H1 (cell line): ENCODE measurements at regions not wholly inside any gene's neighbourhood (a gene's known extent, or its start where the extent isn't known, plus 50 kb on each side); places are given as distances from the start of the nearest gene placed in this dataset.

ENCODE experiments used
- EP300 ChIP-seq, 2 experiments: IDR thresholded peaks; 1 replicate in 1 of 2; 2 replicates in 1 of 2; pipeline ENCODE4 v1.6.1; 2011 to 2012; ENCODE audit warnings: low read depth in 2 of 2, low read length in 2 of 2, mild to moderate bottlenecking in 2 of 2, borderline replicate concordance in 1 of 2, inconsistent platforms in 1 of 2, moderate library complexity in 1 of 2
- TF ChIP-seq, protein P1 (sequence below): fragments of 300-600 bp; sonication (generic); IDR thresholded peaks from 2 replicates; pipeline ENCODE4 v1.7.1; 2012; ENCODE audit warnings: low read length, moderate library complexity, mild to moderate bottlenecking, inconsistent platforms; ENCODE audit not compliant: insufficient replicate concordance

DNA sequence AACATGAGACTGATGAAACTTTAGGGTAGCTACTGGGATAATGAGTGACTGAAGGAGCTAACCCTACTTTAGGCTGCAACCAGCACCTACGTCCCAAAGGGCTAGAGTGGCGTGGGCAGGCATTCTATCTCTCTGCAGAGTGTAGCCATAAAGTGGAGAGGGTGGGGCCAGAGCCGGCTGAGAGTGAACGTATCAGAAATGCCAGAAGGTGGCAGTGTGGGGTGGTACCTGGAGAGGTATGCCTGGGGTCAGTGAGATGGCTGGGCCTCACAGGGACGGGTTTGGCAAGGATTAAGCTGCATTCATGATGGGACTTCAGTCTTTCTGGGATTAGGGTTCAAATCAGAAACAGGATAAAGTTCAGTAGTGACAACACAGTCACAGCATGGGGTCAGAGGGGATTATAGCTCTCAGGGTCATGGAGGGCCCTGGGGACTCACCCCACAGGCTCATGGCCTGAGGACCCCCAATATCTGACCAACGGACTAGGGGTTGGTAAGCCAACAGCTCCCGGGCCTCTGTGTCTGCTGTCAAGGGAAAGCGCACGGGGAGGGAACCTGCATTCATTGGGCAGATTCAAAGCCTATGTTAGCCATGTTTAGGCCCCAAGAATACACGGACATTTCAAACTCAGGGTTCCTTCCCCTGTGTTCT lies 86.5 kb upstream of the FOXB1 start (continued):
- TF ChIP-seq, protein P1, sequence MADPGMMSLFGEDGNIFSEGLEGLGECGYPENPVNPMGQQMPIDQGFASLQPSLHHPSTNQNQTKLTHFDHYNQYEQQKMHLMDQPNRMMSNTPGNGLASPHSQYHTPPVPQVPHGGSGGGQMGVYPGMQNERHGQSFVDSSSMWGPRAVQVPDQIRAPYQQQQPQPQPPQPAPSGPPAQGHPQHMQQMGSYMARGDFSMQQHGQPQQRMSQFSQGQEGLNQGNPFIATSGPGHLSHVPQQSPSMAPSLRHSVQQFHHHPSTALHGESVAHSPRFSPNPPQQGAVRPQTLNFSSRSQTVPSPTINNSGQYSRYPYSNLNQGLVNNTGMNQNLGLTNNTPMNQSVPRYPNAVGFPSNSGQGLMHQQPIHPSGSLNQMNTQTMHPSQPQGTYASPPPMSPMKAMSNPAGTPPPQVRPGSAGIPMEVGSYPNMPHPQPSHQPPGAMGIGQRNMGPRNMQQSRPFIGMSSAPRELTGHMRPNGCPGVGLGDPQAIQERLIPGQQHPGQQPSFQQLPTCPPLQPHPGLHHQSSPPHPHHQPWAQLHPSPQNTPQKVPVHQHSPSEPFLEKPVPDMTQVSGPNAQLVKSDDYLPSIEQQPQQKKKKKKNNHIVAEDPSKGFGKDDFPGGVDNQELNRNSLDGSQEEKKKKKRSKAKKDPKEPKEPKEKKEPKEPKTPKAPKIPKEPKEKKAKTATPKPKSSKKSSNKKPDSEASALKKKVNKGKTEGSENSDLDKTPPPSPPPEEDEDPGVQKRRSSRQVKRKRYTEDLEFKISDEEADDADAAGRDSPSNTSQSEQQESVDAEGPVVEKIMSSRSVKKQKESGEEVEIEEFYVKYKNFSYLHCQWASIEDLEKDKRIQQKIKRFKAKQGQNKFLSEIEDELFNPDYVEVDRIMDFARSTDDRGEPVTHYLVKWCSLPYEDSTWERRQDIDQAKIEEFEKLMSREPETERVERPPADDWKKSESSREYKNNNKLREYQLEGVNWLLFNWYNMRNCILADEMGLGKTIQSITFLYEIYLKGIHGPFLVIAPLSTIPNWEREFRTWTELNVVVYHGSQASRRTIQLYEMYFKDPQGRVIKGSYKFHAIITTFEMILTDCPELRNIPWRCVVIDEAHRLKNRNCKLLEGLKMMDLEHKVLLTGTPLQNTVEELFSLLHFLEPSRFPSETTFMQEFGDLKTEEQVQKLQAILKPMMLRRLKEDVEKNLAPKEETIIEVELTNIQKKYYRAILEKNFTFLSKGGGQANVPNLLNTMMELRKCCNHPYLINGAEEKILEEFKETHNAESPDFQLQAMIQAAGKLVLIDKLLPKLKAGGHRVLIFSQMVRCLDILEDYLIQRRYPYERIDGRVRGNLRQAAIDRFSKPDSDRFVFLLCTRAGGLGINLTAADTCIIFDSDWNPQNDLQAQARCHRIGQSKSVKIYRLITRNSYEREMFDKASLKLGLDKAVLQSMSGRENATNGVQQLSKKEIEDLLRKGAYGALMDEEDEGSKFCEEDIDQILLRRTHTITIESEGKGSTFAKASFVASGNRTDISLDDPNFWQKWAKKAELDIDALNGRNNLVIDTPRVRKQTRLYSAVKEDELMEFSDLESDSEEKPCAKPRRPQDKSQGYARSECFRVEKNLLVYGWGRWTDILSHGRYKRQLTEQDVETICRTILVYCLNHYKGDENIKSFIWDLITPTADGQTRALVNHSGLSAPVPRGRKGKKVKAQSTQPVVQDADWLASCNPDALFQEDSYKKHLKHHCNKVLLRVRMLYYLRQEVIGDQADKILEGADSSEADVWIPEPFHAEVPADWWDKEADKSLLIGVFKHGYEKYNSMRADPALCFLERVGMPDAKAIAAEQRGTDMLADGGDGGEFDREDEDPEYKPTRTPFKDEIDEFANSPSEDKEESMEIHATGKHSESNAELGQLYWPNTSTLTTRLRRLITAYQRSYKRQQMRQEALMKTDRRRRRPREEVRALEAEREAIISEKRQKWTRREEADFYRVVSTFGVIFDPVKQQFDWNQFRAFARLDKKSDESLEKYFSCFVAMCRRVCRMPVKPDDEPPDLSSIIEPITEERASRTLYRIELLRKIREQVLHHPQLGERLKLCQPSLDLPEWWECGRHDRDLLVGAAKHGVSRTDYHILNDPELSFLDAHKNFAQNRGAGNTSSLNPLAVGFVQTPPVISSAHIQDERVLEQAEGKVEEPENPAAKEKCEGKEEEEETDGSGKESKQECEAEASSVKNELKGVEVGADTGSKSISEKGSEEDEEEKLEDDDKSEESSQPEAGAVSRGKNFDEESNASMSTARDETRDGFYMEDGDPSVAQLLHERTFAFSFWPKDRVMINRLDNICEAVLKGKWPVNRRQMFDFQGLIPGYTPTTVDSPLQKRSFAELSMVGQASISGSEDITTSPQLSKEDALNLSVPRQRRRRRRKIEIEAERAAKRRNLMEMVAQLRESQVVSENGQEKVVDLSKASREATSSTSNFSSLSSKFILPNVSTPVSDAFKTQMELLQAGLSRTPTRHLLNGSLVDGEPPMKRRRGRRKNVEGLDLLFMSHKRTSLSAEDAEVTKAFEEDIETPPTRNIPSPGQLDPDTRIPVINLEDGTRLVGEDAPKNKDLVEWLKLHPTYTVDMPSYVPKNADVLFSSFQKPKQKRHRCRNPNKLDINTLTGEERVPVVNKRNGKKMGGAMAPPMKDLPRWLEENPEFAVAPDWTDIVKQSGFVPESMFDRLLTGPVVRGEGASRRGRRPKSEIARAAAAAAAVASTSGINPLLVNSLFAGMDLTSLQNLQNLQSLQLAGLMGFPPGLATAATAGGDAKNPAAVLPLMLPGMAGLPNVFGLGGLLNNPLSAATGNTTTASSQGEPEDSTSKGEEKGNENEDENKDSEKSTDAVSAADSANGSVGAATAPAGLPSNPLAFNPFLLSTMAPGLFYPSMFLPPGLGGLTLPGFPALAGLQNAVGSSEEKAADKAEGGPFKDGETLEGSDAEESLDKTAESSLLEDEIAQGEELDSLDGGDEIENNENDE: no peak
- no peak for TF ChIP-seq EP300 (IDR thresholded peaks at IDR 0.05; ENCODE audit: borderline replicate concordance in 1 of 2, low read depth in 2 of 2, low read length in 2 of 2)
- TF ChIP-seq, all 59 proteins: peak for 6
